H1 (cell line): ENCODE measurements at regions not wholly inside any gene's neighbourhood (a gene's known extent, or its start where the extent isn't known, plus 50 kb on each side); places are given as distances from the start of the nearest gene placed in this dataset.

Experiments used
- CTCF ChIA-PET: fragments of 300-600 bp; sonication (Branson Sonifier 250); formaldehyde crosslinking; loops from one replicate; lab custom pipeline; 2021; ENCODE audit not compliant: partially characterized antibody; lab: Charles Lee
- POLR2A ChIA-PET: fragments of 300-600 bp; sonication (Branson Sonifier 250); formaldehyde crosslinking; loops from one replicate; lab custom pipeline; 2021; ENCODE audit warnings: inconsistent platforms; ENCODE audit not compliant: partially characterized antibody; lab: Charles Lee
- DNase-seq, 2 experiments: peaks; one replicate each; pipeline versions ENCODE4 v3.0.0 to v3.0.0-alpha.2; 2010 to 2022; ENCODE audit warnings: low spot score in 2 of 2, low read depth in 1 of 2, mixed read lengths in 1 of 2
- FAIRE-seq: peaks from 2 replicates; lab custom pipeline; 2011; peaks lifted over from hg19 to GRCh38; lab: Jason Lieb, UNC
- H2AFZ ChIP-seq: 2 replicates; pipeline ENCODE4 v1.8.1; 2012; ENCODE audit warnings: low read length, inconsistent platforms
- H2AK5ac ChIP-seq: 2 replicates; pipeline ENCODE4 v1.6.1; 2013; ENCODE audit warnings: low read depth, low read length
- H2BK120ac ChIP-seq: replicated peaks from 2 replicates; pipeline ENCODE3; 2013; ENCODE audit warnings: low read depth, low read length, inconsistent platforms
- H2BK12ac ChIP-seq: 2 replicates; pipeline ENCODE4 v1.6.1; 2013; ENCODE audit warnings: low read depth, low read length
- H2BK15ac ChIP-seq: 2 replicates; pipeline ENCODE4 v1.6.1; 2013; ENCODE audit warnings: low read length
- H2BK20ac ChIP-seq: 2 replicates; pipeline ENCODE4 v1.6.1; 2013; ENCODE audit warnings: low read length
- H2BK5ac ChIP-seq: 2 replicates; pipeline ENCODE4 v1.6.1; 2013; ENCODE audit warnings: low read depth, low read length
- H3K14ac ChIP-seq: 2 replicates; pipeline ENCODE4 v1.6.1; 2013; ENCODE audit warnings: inconsistent platforms; ENCODE audit not compliant: insufficient read length
- H3K18ac ChIP-seq: 2 replicates; pipeline ENCODE4 v1.6.1; 2013; ENCODE audit warnings: low read length; ENCODE audit errors: extremely low read depth
- H3K23ac ChIP-seq: 2 replicates; pipeline ENCODE4 v1.6.1; 2013; ENCODE audit warnings: inconsistent platforms; ENCODE audit not compliant: insufficient read length
- H3K23me2 ChIP-seq: 2 replicates; pipeline ENCODE4 v1.6.1; 2013; ENCODE audit warnings: low read depth, low read length
- H3K27ac ChIP-seq: 2 replicates; pipeline ENCODE4 v1.6.1; 2011; ENCODE audit warnings: low read depth, low read length, inconsistent platforms
- H3K27me3 ChIP-seq, 4 experiments: replicated peaks in 1 of 4; 1 replicate in 1 of 4; 2 replicates in 3 of 4; pipeline versions ENCODE4 v1.6.1 to v1.8.1; 2011 to 2013; ENCODE audit warnings: low read length in 3 of 4, mild to moderate bottlenecking in 3 of 4, inconsistent platforms in 2 of 4, mixed read lengths in 2 of 4, moderate library complexity in 1 of 4; ENCODE audit not compliant: control insufficient read depth in 3 of 4, insufficient read depth in 3 of 4; ENCODE audit errors: extremely low read depth in 1 of 4
- H3K36me3 ChIP-seq, 4 experiments: 2 replicates each; pipeline versions ENCODE4 v1.6.1 to v1.8.1; 2011 to 2013; ENCODE audit warnings: mild to moderate bottlenecking in 4 of 4, low read length in 3 of 4, moderate library complexity in 2 of 4, control low read depth in 1 of 4, inconsistent platforms in 1 of 4; ENCODE audit not compliant: insufficient read depth in 4 of 4, control insufficient read depth in 2 of 4
- H3K4ac ChIP-seq: replicated peaks from 2 replicates; pipeline ENCODE3; 2013; ENCODE audit warnings: low read length, low read depth, mixed read lengths, inconsistent platforms; ENCODE audit not compliant: insufficient read length
- H3K4me1 ChIP-seq, 4 experiments: replicated peaks in 1 of 4; 1 replicate in 1 of 4; 2 replicates in 3 of 4; pipeline versions ENCODE4 v1.6.1 to v1.8.1; 2011 to 2013; ENCODE audit warnings: low read length in 3 of 4, inconsistent platforms in 2 of 4, mixed read lengths in 1 of 4; ENCODE audit not compliant: insufficient read depth in 4 of 4, control insufficient read depth in 3 of 4
- H3K4me2 ChIP-seq, 2 experiments: 2 replicates each; pipeline versions ENCODE4 v1.6.1 to v1.8.1; 2011 to 2013; ENCODE audit warnings: low read depth in 2 of 2, low read length in 2 of 2, control low read depth in 1 of 2, inconsistent platforms in 1 of 2, mild to moderate bottlenecking in 1 of 2; ENCODE audit not compliant: insufficient read depth in 1 of 2
- H3K4me3 ChIP-seq, 4 experiments: fragments of 200-600, 300-600 bp in 1 of 4; sonication (generic), shearing (Covaris generic), sonication (Bioruptor Twin) in 1 of 4; 2 replicates each; pipeline versions ENCODE4 v1.5.1 to v1.8.1; 2011 to 2016; ENCODE audit warnings: low read length in 4 of 4, low read depth in 3 of 4, control low read depth in 2 of 4, inconsistent platforms in 2 of 4, mild to moderate bottlenecking in 2 of 4, mixed read lengths in 1 of 4, moderate library complexity in 1 of 4; ENCODE audit not compliant: insufficient read depth in 2 of 4; ENCODE audit errors: extremely low read depth in 1 of 4
- H3K56ac ChIP-seq: replicated peaks from 2 replicates; pipeline ENCODE3; 2013; ENCODE audit warnings: low read depth, mild to moderate bottlenecking, mixed read lengths, low read length, inconsistent platforms; ENCODE audit not compliant: insufficient read length
- H3K79me1 ChIP-seq: 2 replicates; pipeline ENCODE4 v1.6.1; 2013; ENCODE audit warnings: low read depth, low read length, control low read depth
- H3K79me2 ChIP-seq, 2 experiments: 2 replicates each; pipeline versions ENCODE4 v1.6.1 to v1.8.1; 2012 to 2013; ENCODE audit warnings: low read length in 2 of 2, mild to moderate bottlenecking in 2 of 2, inconsistent platforms in 1 of 2; ENCODE audit not compliant: insufficient read depth in 2 of 2, control insufficient read depth in 1 of 2
- H3K9ac ChIP-seq, 4 experiments: replicated peaks in 1 of 4; 1 replicate in 1 of 4; 2 replicates in 3 of 4; pipeline versions ENCODE4 v1.6.1 to v1.8.1; 2011 to 2013; ENCODE audit warnings: low read depth in 3 of 4, low read length in 3 of 4, control low read depth in 2 of 4, mild to moderate bottlenecking in 2 of 4, moderate library complexity in 2 of 4, inconsistent platforms in 1 of 4; ENCODE audit errors: extremely low read depth in 1 of 4
- H3K9me3 ChIP-seq, 2 experiments: 2 replicates each; pipeline versions ENCODE4 v1.6.1 to v1.8.1; 2012 to 2013; ENCODE audit warnings: mild to moderate bottlenecking in 2 of 2, moderate library complexity in 2 of 2, control low read depth in 1 of 2, inconsistent platforms in 1 of 2, low read depth in 1 of 2, low read length in 1 of 2, mixed read lengths in 1 of 2; ENCODE audit not compliant: insufficient read depth in 2 of 2
- H4K20me1 ChIP-seq, 2 experiments: replicated peaks in 1 of 2; 2 replicates each; pipeline versions ENCODE3 to v1.8.1; 2011 to 2013; ENCODE audit warnings: inconsistent platforms in 2 of 2, low read length in 2 of 2, mild to moderate bottlenecking in 1 of 2; ENCODE audit not compliant: insufficient read depth in 2 of 2, control insufficient read depth in 1 of 2
- H4K5ac ChIP-seq: 2 replicates; pipeline ENCODE4 v1.6.1; 2013; ENCODE audit warnings: low read length, low read depth, mixed read lengths, inconsistent platforms; ENCODE audit not compliant: insufficient read length
- H4K8ac ChIP-seq: 2 replicates; pipeline ENCODE4 v1.8.0; 2013; ENCODE audit warnings: mild to moderate bottlenecking, moderate library complexity, low read length, inconsistent platforms; ENCODE audit not compliant: insufficient read depth; ENCODE audit errors: extremely low read depth
- H4K91ac ChIP-seq: replicated peaks from 2 replicates; pipeline ENCODE3; 2013; ENCODE audit warnings: low read length, mixed read lengths, inconsistent platforms; ENCODE audit not compliant: insufficient read length
- CHD2 ChIP-seq: IDR thresholded peaks from 2 replicates; pipeline ENCODE4 v1.6.1; 2012; ENCODE audit warnings: low read length, improper control_type of control experiment
- CREB1 ChIP-seq: IDR thresholded peaks from 2 replicates; pipeline ENCODE4 v1.6.1; 2012; ENCODE audit warnings: inconsistent platforms
- CTBP2 ChIP-seq: IDR thresholded peaks from 2 replicates; pipeline ENCODE4 v1.7.0; 2011; ENCODE audit warnings: borderline replicate concordance, mild to moderate bottlenecking, moderate library complexity, mixed read lengths, low read length; ENCODE audit not compliant: insufficient read depth, insufficient read length
- JUN ChIP-seq: IDR thresholded peaks from 2 replicates; pipeline ENCODE4 v1.6.1; 2011; ENCODE audit warnings: low read depth, mild to moderate bottlenecking, improper control_type of control experiment, low read length
- JUND ChIP-seq: IDR thresholded peaks from 2 replicates; pipeline ENCODE4 v1.6.1; 2011; ENCODE audit warnings: mild to moderate bottlenecking, improper control_type of control experiment, low read length
- KDM1A ChIP-seq: fragments of 200-600, 300-600 bp; sonication (generic); IDR thresholded peaks from 2 replicates; pipeline ENCODE4 v1.7.1; 2016; ENCODE audit warnings: mild to moderate bottlenecking, low read length, borderline replicate concordance
- KDM5A ChIP-seq: fragments of 200-600 bp; IDR thresholded peaks from 2 replicates; pipeline ENCODE4 v1.7.1; 2012; ENCODE audit warnings: mild to moderate bottlenecking, low read length, inconsistent platforms, mixed read lengths
- RBBP5 ChIP-seq: IDR thresholded peaks from 2 replicates; pipeline ENCODE4 v1.7.1; 2012; ENCODE audit warnings: low read depth, mild to moderate bottlenecking, inconsistent platforms, low read length, moderate library complexity, borderline replicate concordance
- RFX5 ChIP-seq: IDR thresholded peaks from 2 replicates; pipeline ENCODE4 v1.6.1; 2011; ENCODE audit warnings: low read depth, low read length, improper control_type of control experiment, borderline replicate concordance
- RXRA ChIP-seq: IDR thresholded peaks from 2 replicates; pipeline ENCODE4 v1.6.1; 2011; ENCODE audit warnings: low read depth, mild to moderate bottlenecking, low read length, moderate library complexity; ENCODE audit not compliant: insufficient read depth
- SIX5 ChIP-seq: IDR thresholded peaks from 2 replicates; pipeline ENCODE4 v1.6.1; 2011; ENCODE audit warnings: mild to moderate bottlenecking, low read depth, low read length
- SP1 ChIP-seq: IDR thresholded peaks from 2 replicates; pipeline ENCODE4 v1.6.1; 2011; ENCODE audit warnings: low read depth, low read length
- SP2 ChIP-seq: IDR thresholded peaks from 2 replicates; pipeline ENCODE4 v1.6.1; 2012; ENCODE audit warnings: mild to moderate bottlenecking, low read length, inconsistent platforms
- TCF12 ChIP-seq: IDR thresholded peaks from 2 replicates; pipeline ENCODE4 v1.6.1; 2011; ENCODE audit warnings: low read depth, mild to moderate bottlenecking, low read length
- USF2 ChIP-seq: IDR thresholded peaks from 2 replicates; pipeline ENCODE4 v1.6.1; 2011; ENCODE audit warnings: low read length, improper control_type of control experiment
- ZNF274 ChIP-seq: IDR thresholded peaks from 2 replicates; pipeline ENCODE4 v1.7.0; 2012; ENCODE audit warnings: low read length, borderline replicate concordance; ENCODE audit errors: extremely low read depth
- WGBS, 2 experiments: shearing (Covaris generic) in 1 of 2; methylation state at CpG; one replicate each; pipeline versions ENCODE4 v1.1.6 to v1.1.7; 2013 to 2015; ENCODE audit warnings: low lambda C conversion rate in 2 of 2, mixed read lengths in 2 of 2, inconsistent platforms in 1 of 2, low coverage in 1 of 2, missing lambda C conversion rate in 1 of 2; ENCODE audit not compliant: insufficient replicate concordance in 2 of 2, insufficient coverage in 1 of 2, insufficient read length in 1 of 2; ENCODE audit errors: extremely low coverage in 1 of 2, missing lambda C conversion rate in 1 of 2; 5-methylcytosine and 5-hydroxymethylcytosine counted together

GRCh38 chr13:57946361-57946760, 314.8 kb downstream of the PCDH17 start:
- no peaks in the 10 kb centered on the region for H3K23me2 ChIP-seq
- H3K9ac ChIP-seq: no peak overlapping the region
- H3K79me2 ChIP-seq: no peaks in the 10 kb centered on the region
- H3K79me1 ChIP-seq: no peaks in the 10 kb centered on the region
- H2BK120ac ChIP-seq: no peak overlapping the region
- no peaks in the 10 kb centered on the region for H4K20me1 ChIP-seq
- no peak overlapping the region for H2BK12ac ChIP-seq
- ChIA-PET CTCF (no interaction called here), POLR2A (no interaction called here)
- H3K4me3 ChIP-seq: no peak overlapping the region
- no peak overlapping the region for H3K18ac ChIP-seq
- H3K4ac ChIP-seq: no peak overlapping the region
- H3K14ac ChIP-seq: no peak overlapping the region
- no peaks in the 10 kb centered on the region for H3K4me1 ChIP-seq
- no peak overlapping the region for H2BK5ac ChIP-seq
- no peaks in the 10 kb centered on the region for H3K36me3 ChIP-seq
- peaks cover 6 to 9% of the 10 kb centered on the region in 2 experiments for H3K9me3 ChIP-seq
- H4K8ac ChIP-seq: no peak overlapping the region
- 67% methylated on average over 1 of the region's 1 CpG; no CpG with 5 or more reads in 1 of the 2 experiments for WGBS, 2 experiments
- DNase-seq (no peak), FAIRE-seq (no peak)
- no peak overlapping the region for H2AK5ac ChIP-seq
- H4K5ac ChIP-seq: no peak overlapping the region
- no peak overlapping the region for H3K56ac ChIP-seq
- no peak overlapping the region for H2BK20ac ChIP-seq
- H3K27me3 ChIP-seq: no peaks in the 10 kb centered on the region
- H2BK15ac ChIP-seq: no peak overlapping the region
- no peak overlapping the region for H4K91ac ChIP-seq
- H3K23ac ChIP-seq: no peak overlapping the region
- H3K27ac ChIP-seq: no peak overlapping the region
- H3K4me2 ChIP-seq: no peak overlapping the region
- no peak overlapping the region; the same call in 1 of the 2 replicates for H2AFZ ChIP-seq
- TF ChIP-seq TCF12 (no peak), SP2 (no peak), KDM5A (no peak), KDM1A (no peak), RXRA (no peak), SIX5 (no peak), RBBP5 (no peak), SP1 (no peak), JUND (no peak), RFX5 (no peak), CREB1 (no peak), ZNF274 (no peak), USF2 (no peak), JUN (no peak), CHD2 (no peak), CTBP2 (no peak)
